ENCODE measurements at regions not wholly inside any gene's neighbourhood (a gene's known extent, or its start where the extent isn't known, plus 50 kb on each side); places are given as distances from the start of the nearest gene placed in this dataset.

GRCh38 chr9:13586587-13587374 is 307.3 kb upstream of the MPDZ start:
- no peak for TF ChIP-seq CTCF (IDR thresholded peaks at IDR 0.05; ENCODE audit: low read length)
- TF ChIP-seq EZH2 (IDR thresholded peaks at IDR 0.05; ENCODE audit: borderline replicate concordance, low read length) = no peak
